Endothelial cell of umbilical vein (primary cell): ENCODE measurements at regions not wholly inside any gene's neighbourhood (a gene's known extent, or its start where the extent isn't known, plus 50 kb on each side); places are given as distances from the start of the nearest gene placed in this dataset.

Experiments used
- BruUV-seq: library from RNA; stranded (reverse); fragments of 400-500 nt; replicated peaks from 2 replicates; lab custom pipeline; 2021; lab: Mats Ljungman, UMichigan
- CTCF ChIA-PET: fragments of 300-600, 350-600 bp; sonication (Branson Sonifier 250); formaldehyde crosslinking; loops from one replicate; lab custom pipeline; 2021; ENCODE audit warnings: antibody characterized with exemption, inconsistent platforms; lab: Charles Lee
- POLR2A ChIA-PET: fragments of 300-600, 350-600 bp; sonication (Branson Sonifier 250); formaldehyde crosslinking; loops from one replicate; lab custom pipeline; 2021; ENCODE audit warnings: antibody characterized with exemption, inconsistent platforms; lab: Charles Lee
- DNase-seq: peaks from one replicate; pipeline ENCODE4 v3.0.0-alpha.2; 2011; ENCODE audit warnings: low read depth, low spot score
- FAIRE-seq: peaks from 2 replicates; lab custom pipeline; 2011; peaks lifted over from hg19 to GRCh38; lab: Jason Lieb, UNC
- H2AFZ ChIP-seq: 2 replicates; pipeline ENCODE4 v1.6.0; 2012; ENCODE audit warnings: low read depth, low read length, control low read depth, inconsistent platforms
- H3K27ac ChIP-seq: 2 replicates; pipeline ENCODE4 v1.5.1; 2011; ENCODE audit warnings: low read depth, mild to moderate bottlenecking, control low read depth, low read length, moderate library complexity; ENCODE audit not compliant: insufficient read depth
- H3K27me3 ChIP-seq, 2 experiments: 2 replicates each; pipeline versions ENCODE4 v1.6.0 to v1.6.1; 2011; ENCODE audit warnings: low read length in 2 of 2, mixed read lengths in 1 of 2; ENCODE audit not compliant: control insufficient read depth in 2 of 2, insufficient read depth in 2 of 2
- H3K36me3 ChIP-seq, 2 experiments: 2 replicates in 1 of 2; 3 replicates in 1 of 2; pipeline ENCODE4 v1.5.1; 2011; ENCODE audit warnings: low read length in 2 of 2, mild to moderate bottlenecking in 1 of 2, moderate library complexity in 1 of 2; ENCODE audit not compliant: control insufficient read depth in 2 of 2, insufficient read depth in 2 of 2; ENCODE audit errors: extremely low read depth in 1 of 2
- H3K4me1 ChIP-seq: 3 replicates; pipeline ENCODE4 v1.5.1; 2011; ENCODE audit warnings: mild to moderate bottlenecking, low read length; ENCODE audit not compliant: control insufficient read depth, insufficient read depth; ENCODE audit errors: extremely low read depth
- H3K4me2 ChIP-seq: 2 replicates; pipeline ENCODE4 v1.6.1; 2011; ENCODE audit warnings: low read length, control low read depth, mixed read lengths; ENCODE audit not compliant: insufficient read depth
- H3K4me3 ChIP-seq, 3 experiments: fragments of 200-600 bp in 1 of 3; sonication (generic), shearing (Covaris generic) in 1 of 3; replicated peaks in 1 of 3; 2 replicates each; pipeline ENCODE4 v1.5.1; 2011 to 2016; ENCODE audit warnings: control low read depth in 3 of 3, low read length in 3 of 3, mild to moderate bottlenecking in 2 of 3, inconsistent platforms in 1 of 3, low read depth in 1 of 3, moderate library complexity in 1 of 3; ENCODE audit not compliant: insufficient read depth in 1 of 3
- H3K79me2 ChIP-seq: 2 replicates; pipeline ENCODE4 v1.6.0; 2012; ENCODE audit warnings: low read length, inconsistent platforms; ENCODE audit not compliant: control insufficient read depth, insufficient read depth
- H3K9ac ChIP-seq: replicated peaks from 2 replicates; pipeline ENCODE3; 2011; ENCODE audit warnings: low read length, control low read depth; ENCODE audit not compliant: insufficient read depth; ENCODE audit errors: extremely low read depth
- H3K9me1 ChIP-seq: replicated peaks from 3 replicates; pipeline ENCODE4 v1.6.0; 2011; ENCODE audit warnings: mild to moderate bottlenecking, low read length; ENCODE audit not compliant: control insufficient read depth, insufficient read depth; ENCODE audit errors: extremely low read depth
- H3K9me3 ChIP-seq: replicated peaks from 2 replicates; pipeline ENCODE4 v1.5.1; 2012; ENCODE audit warnings: low read length, inconsistent platforms; ENCODE audit not compliant: control insufficient read depth, insufficient read depth
- H4K20me1 ChIP-seq: replicated peaks from 2 replicates; pipeline ENCODE3; 2011; ENCODE audit warnings: mild to moderate bottlenecking, low read length; ENCODE audit not compliant: control insufficient read depth, insufficient read depth; ENCODE audit errors: extremely low read depth
- EZH2 ChIP-seq: IDR thresholded peaks from 2 replicates; pipeline ENCODE4 v1.6.1; 2012; ENCODE audit warnings: borderline replicate concordance, low read depth, mild to moderate bottlenecking, moderate library complexity, low read length, inconsistent platforms; ENCODE audit not compliant: severe bottlenecking
- FOS ChIP-seq: IDR thresholded peaks from 2 replicates; pipeline ENCODE4 v1.6.1; 2011; ENCODE audit warnings: mild to moderate bottlenecking, low read length, moderate library complexity, borderline replicate concordance; ENCODE audit not compliant: insufficient read depth
- GATA2 ChIP-seq: IDR thresholded peaks from 2 replicates; pipeline ENCODE4 v1.7.0; 2011; ENCODE audit warnings: low read depth, mild to moderate bottlenecking, moderate library complexity, mixed read lengths, low read length; ENCODE audit not compliant: insufficient read length, insufficient read depth
- JUN ChIP-seq: IDR thresholded peaks from 2 replicates; pipeline ENCODE4 v1.6.1; 2011; ENCODE audit warnings: borderline replicate concordance, low read depth; ENCODE audit not compliant: insufficient read length, insufficient read depth
- MYC ChIP-seq: IDR thresholded peaks from one replicate; pipeline ENCODE4 v1.6.1; 2011; ENCODE audit warnings: mild to moderate bottlenecking, low read depth, low read length
- POLR2A ChIP-seq: IDR thresholded peaks from 2 replicates; pipeline ENCODE4 v1.6.1; 2012; ENCODE audit warnings: low read depth, mild to moderate bottlenecking, control low read depth, low read length
- POLR2AphosphoS5 ChIP-seq: IDR thresholded peaks from 2 replicates; pipeline ENCODE4 v1.6.1; 2012; ENCODE audit warnings: low read depth, mild to moderate bottlenecking, control low read depth, low read length, moderate library complexity; ENCODE audit not compliant: insufficient read depth
- dilution Hi-C: fragments of 300-500 bp; cut with MboI; formaldehyde crosslinking; loops from one replicate; pipeline ENCODE4 v1.15.0; 2019; ENCODE audit warnings: low sequenced_read_pairs; ENCODE audit not compliant: extremely low pct_ligation_motif_present
- intact Hi-C: fragments of 100-400 bp; cut with micrococcal nuclease; formaldehyde crosslinking; loops from one replicate; pipeline ENCODE4 v1.10.0; 2022
- TF ChIP-seq, protein P1 (sequence below): IDR thresholded peaks from 2 replicates; pipeline ENCODE4 v1.6.1; 2011; ENCODE audit not compliant: insufficient read depth, insufficient read length
- TF ChIP-seq, protein P2 (sequence below), 2 donors: IDR thresholded peaks; 1 replicate in 1 of 2; 2 replicates in 1 of 2; pipeline ENCODE4 v1.5.1; 2011; ENCODE audit warnings: low read length in 2 of 2, mild to moderate bottlenecking in 2 of 2, moderate library complexity in 2 of 2, control low read depth in 1 of 2, inconsistent platforms in 1 of 2, low read depth in 1 of 2; ENCODE audit not compliant: insufficient read depth in 1 of 2; ENCODE audit errors: extremely low read depth in 1 of 2

DNA sequence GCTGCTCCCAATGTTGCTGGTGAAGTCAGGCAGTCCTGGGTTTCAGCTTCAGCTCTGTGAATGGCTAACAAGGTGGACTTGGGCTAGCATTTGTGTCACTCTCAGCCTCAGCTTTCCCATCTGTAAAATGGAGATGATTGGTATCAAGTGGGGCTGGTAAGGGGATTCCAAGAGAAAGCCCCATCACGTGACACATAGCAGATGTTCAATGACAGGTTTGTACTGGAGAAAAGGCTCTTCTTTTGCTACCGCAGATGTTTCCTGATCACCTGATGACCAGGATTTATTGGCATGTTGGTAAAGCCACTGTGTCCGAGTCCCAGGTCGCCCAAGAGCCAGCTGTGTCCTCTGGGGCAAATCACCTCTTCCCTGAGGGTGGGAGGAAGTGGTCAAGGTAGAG is 335.0 kb downstream of the MATN1 start:
- Histone ChIP-seq H3K27me3 (no peaks in the 10 kb centered on the region), H3K4me1 (no peaks in the 10 kb centered on the region), H3K9me3 (no peaks in the 10 kb centered on the region), H4K20me1 (no peaks in the 10 kb centered on the region), H3K36me3 (no peaks in the 10 kb centered on the region), H3K27ac (no peak overlapping the region), H3K9ac (no peak overlapping the region), H2AFZ (no peak overlapping the region), H3K4me2 (no peak overlapping the region), H3K79me2 (no peaks in the 10 kb centered on the region), H3K4me3 (no peak overlapping the region), H3K9me1 (no peaks in the 10 kb centered on the region)
- intact Hi-C loops: no loop called here
- CTCF ChIA-PET: interaction anchor here (1.8 kb wide), 1 partner anchor 8 kb away, joined by 18 read pairs; no protein-coding TSS in a partner anchor
- DNase-seq (no peak), FAIRE-seq (no peak)
- no TSS peak for BruUV-seq
- TF ChIP-seq, protein P1, sequence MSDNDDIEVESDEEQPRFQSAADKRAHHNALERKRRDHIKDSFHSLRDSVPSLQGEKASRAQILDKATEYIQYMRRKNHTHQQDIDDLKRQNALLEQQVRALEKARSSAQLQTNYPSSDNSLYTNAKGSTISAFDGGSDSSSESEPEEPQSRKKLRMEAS: no peak
- TF ChIP-seq JUN (no peak), FOS (no peak), MYC (no peak), EZH2 (no peak), GATA2 (no peak), POLR2A (no peak), POLR2AphosphoS5 (no peak)
- TF ChIP-seq, protein P2, sequence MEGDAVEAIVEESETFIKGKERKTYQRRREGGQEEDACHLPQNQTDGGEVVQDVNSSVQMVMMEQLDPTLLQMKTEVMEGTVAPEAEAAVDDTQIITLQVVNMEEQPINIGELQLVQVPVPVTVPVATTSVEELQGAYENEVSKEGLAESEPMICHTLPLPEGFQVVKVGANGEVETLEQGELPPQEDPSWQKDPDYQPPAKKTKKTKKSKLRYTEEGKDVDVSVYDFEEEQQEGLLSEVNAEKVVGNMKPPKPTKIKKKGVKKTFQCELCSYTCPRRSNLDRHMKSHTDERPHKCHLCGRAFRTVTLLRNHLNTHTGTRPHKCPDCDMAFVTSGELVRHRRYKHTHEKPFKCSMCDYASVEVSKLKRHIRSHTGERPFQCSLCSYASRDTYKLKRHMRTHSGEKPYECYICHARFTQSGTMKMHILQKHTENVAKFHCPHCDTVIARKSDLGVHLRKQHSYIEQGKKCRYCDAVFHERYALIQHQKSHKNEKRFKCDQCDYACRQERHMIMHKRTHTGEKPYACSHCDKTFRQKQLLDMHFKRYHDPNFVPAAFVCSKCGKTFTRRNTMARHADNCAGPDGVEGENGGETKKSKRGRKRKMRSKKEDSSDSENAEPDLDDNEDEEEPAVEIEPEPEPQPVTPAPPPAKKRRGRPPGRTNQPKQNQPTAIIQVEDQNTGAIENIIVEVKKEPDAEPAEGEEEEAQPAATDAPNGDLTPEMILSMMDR (IDR thresholded peaks at IDR 0.05; ENCODE audit: extremely low read depth in 1 of 2, insufficient read depth in 1 of 2, low read depth in 1 of 2, low read length in 2 of 2): no peak
- dilution Hi-C loops: no loop called here
- POLR2A ChIA-PET: no interaction called here
